Bronchial epithelial cell (primary cell): ENCODE measurements at regions not wholly inside any gene's neighbourhood (a gene's known extent, or its start where the extent isn't known, plus 50 kb on each side); places are given as distances from the start of the nearest gene placed in this dataset.
"Not testable (repeated sequence)": the region's sequence is repeated elsewhere in the genome, so short reads cannot be mapped to it uniquely, and the experiment has no call there.

Experiments
- DNase-seq: peaks from one replicate; pipeline ENCODE4 v3.0.0-alpha.2; 2010; ENCODE audit warnings: low read depth
- FAIRE-seq: peaks from 2 replicates; lab custom pipeline; 2011; peaks lifted over from hg19 to GRCh38; lab: Jason Lieb, UNC
- H3K27me3 ChIP-seq: 2 replicates; pipeline ENCODE4 v1.5.1; 2011; ENCODE audit warnings: low read length; ENCODE audit not compliant: control insufficient read depth, insufficient read depth
- H3K36me3 ChIP-seq: 2 replicates; pipeline ENCODE4 v1.5.1; 2011; ENCODE audit warnings: low read length; ENCODE audit not compliant: control insufficient read depth, insufficient read depth
- H3K4me3 ChIP-seq: 2 replicates; pipeline ENCODE4 v1.5.1; 2011; ENCODE audit warnings: mild to moderate bottlenecking, low read depth, low read length, control low read depth
- CTCF ChIP-seq: IDR thresholded peaks from 2 replicates; pipeline ENCODE4 v1.5.1; 2011; ENCODE audit warnings: mild to moderate bottlenecking, moderate library complexity, low read length, control low read depth, inconsistent platforms; ENCODE audit not compliant: insufficient read depth, severe bottlenecking

GRCh38 chr3:102712896-102713295 is 278.1 kb downstream of the ZPLD1 start:
- H3K27me3 ChIP-seq: no peaks in the 10 kb centered on the region
- no peaks in the 10 kb centered on the region for H3K36me3 ChIP-seq
- no peak overlapping the region for H3K4me3 ChIP-seq
- no peak for TF ChIP-seq CTCF
- no peak for DNase-seq
- FAIRE-seq: no peak

- Histone ChIP-seq H3K36me3 (no peaks in the 10 kb centered on the region), H3K27me3 (no peaks in the 10 kb centered on the region), H3K4me3 (no peak overlapping the region)
- no peak for DNase-seq
- FAIRE-seq: no peak
- no peak for TF ChIP-seq CTCF
Observed at GRCh38 chr3:102714567-102714966, 279.8 kb downstream of the ZPLD1 start.

GRCh38 chr3:102715030-102715697 is 280.3 kb downstream of the ZPLD1 start:
- Histone ChIP-seq H3K36me3 (no peaks in the 10 kb centered on the region), H3K27me3 (no peaks in the 10 kb centered on the region), H3K4me3 (no peak overlapping the region)
- FAIRE-seq (no peak), DNase-seq (peak; percentile 91)
- no peak for TF ChIP-seq CTCF

- H3K27me3 ChIP-seq: no peaks in the 10 kb centered on the region
- TF ChIP-seq CTCF: no peak
- FAIRE-seq (no peak), DNase-seq (no peak)
- no peaks in the 10 kb centered on the region for H3K36me3 ChIP-seq
- no peak overlapping the region for H3K4me3 ChIP-seq
Observed at GRCh38 chr3:102718651-102719050, 283.8 kb downstream of the ZPLD1 start.

GRCh38 chr3:102722317-102722716 is 287.5 kb downstream of the ZPLD1 start:
- no peak for FAIRE-seq
- Histone ChIP-seq H3K36me3 (no peaks in the 10 kb centered on the region), H3K27me3 (no peaks in the 10 kb centered on the region), H3K4me3 (no peak overlapping the region)
- TF ChIP-seq CTCF: no peak
- DNase-seq: no peak

- no peak for TF ChIP-seq CTCF
- Histone ChIP-seq H3K27me3 (no peaks in the 10 kb centered on the region), H3K36me3 (no peaks in the 10 kb centered on the region), H3K4me3 (no peak overlapping the region)
- FAIRE-seq: no peak
- no peak for DNase-seq
Observed at GRCh38 chr3:102727340-102727739, 292.5 kb downstream of the ZPLD1 start.

GRCh38 chr3:102732581-102732980 is 297.8 kb downstream of the ZPLD1 start:
- H3K27me3 ChIP-seq, DNase-seq, H3K36me3 ChIP-seq, FAIRE-seq, H3K4me3 ChIP-seq: not testable (repeated sequence)
